Transverse colon (tissue), 4 donors: ENCODE measurements at regions not wholly inside any gene's neighbourhood (a gene's known extent, or its start where the extent isn't known, plus 50 kb on each side); places are given as distances from the start of the nearest gene placed in this dataset.

Experiments used
- DNase-seq: peaks from one replicate; pipeline ENCODE4 v3.0.0-alpha.2; 2019
- H3K27ac ChIP-seq, 4 donors: fragments of 200-600 bp; sonication (generic); 2 replicates each; pipeline ENCODE4 v1.5.1; 2016 to 2018; ENCODE audit warnings: inconsistent platforms in 4 of 4
- H3K27me3 ChIP-seq: fragments of 200-600 bp; sonication (generic); 2 replicates; pipeline ENCODE4 v1.5.1; 2017; ENCODE audit warnings: inconsistent platforms
- H3K36me3 ChIP-seq, 4 donors: fragments of 200-600 bp; sonication (generic); 2 replicates each; pipeline ENCODE4 v1.5.1; 2017 to 2019; ENCODE audit warnings: inconsistent platforms in 4 of 4
- H3K4me1 ChIP-seq, 4 donors: fragments of 200-600 bp; sonication (generic); 2 replicates each; pipeline ENCODE4 v1.5.1; 2017 to 2020; ENCODE audit warnings: inconsistent platforms in 4 of 4
- H3K4me3 ChIP-seq, 4 donors: fragments of 200-600 bp; sonication (generic); 1 replicate in 1 of 4; 2 replicates in 3 of 4; pipeline versions ENCODE4 v1.5.1 to v1.6.1; 2017 to 2019; ENCODE audit warnings: inconsistent platforms in 4 of 4
- H3K9me3 ChIP-seq, 2 donors: fragments of 200-600 bp; sonication (generic); 2 replicates each; pipeline ENCODE4 v1.5.1; 2017 to 2019; ENCODE audit warnings: inconsistent platforms in 2 of 2
- CTCF ChIP-seq, 5 experiments: fragments of 200-600 bp in 3 of 5; fragments of 450-650 bp in 2 of 5; sonication (generic) in 3 of 5; IDR thresholded peaks; 1 replicate in 2 of 5; 2 replicates in 3 of 5; pipeline ENCODE4 v1.5.1; 2016 to 2017; ENCODE audit warnings: antibody characterized with exemption in 5 of 5, inconsistent platforms in 3 of 5, mild to moderate bottlenecking in 2 of 5, moderate library complexity in 1 of 5
- EP300 ChIP-seq: sonication (generic); formaldehyde crosslinking; IDR thresholded peaks from one replicate; pipeline ENCODE4 v1.6.1; 2017; ENCODE audit warnings: antibody characterized with exemption, low read depth
- POLR2A ChIP-seq: fragments of 450-650 bp; IDR thresholded peaks from one replicate; pipeline ENCODE4 v1.6.1; 2016; ENCODE audit warnings: antibody characterized with exemption, mild to moderate bottlenecking, moderate library complexity
- POLR2AphosphoS5 ChIP-seq, 3 donors: sonication (generic); formaldehyde crosslinking; IDR thresholded peaks; one replicate each; pipeline ENCODE4 v1.6.1; 2016; ENCODE audit warnings: antibody characterized with exemption in 3 of 3
- WGBS, 2 donors: methylation state at CpG; one replicate each; pipeline ENCODE4 v1.1.5; 2018; ENCODE audit warnings: low coverage in 1 of 2; 5-methylcytosine and 5-hydroxymethylcytosine counted together
- in situ Hi-C, 4 donors: fragments of 200-750 bp; cut with MboI; loops; one replicate each; pipeline versions ENCODE4 v1.15.0 to v1.15.1; 2017; ENCODE audit warnings: low sequenced_read_pairs in 3 of 4, low pct_ligation_motif_present in 1 of 4, low pct_unique_long_range_greater_than_20kb in 1 of 4
- intact Hi-C: fragments of 100-400 bp; cut with DNase I; formaldehyde crosslinking; loops from one replicate; pipeline ENCODE4 v1.15.1; 2023; ENCODE audit warnings: low total_unique reads

GRCh38 chr14:87667659-87668058 lies 325.3 kb downstream of the GALC start:
- intact Hi-C loops = no loop called here
- Histone ChIP-seq H3K36me3 (no peaks in the 10 kb centered on the region), H3K4me3 (no peak overlapping the region), H3K4me1 (no peaks in the 10 kb centered on the region), H3K27me3 (no peaks in the 10 kb centered on the region), H3K27ac (no peak overlapping the region), H3K9me3 (no peaks in the 10 kb centered on the region)
- 90 to 100% methylated on average over 2 to 4 of the region's 4 CpGs for WGBS, 2 donors
- no peak for TF ChIP-seq CTCF (IDR thresholded peaks at IDR 0.05)
- TF ChIP-seq POLR2AphosphoS5 (IDR thresholded peaks at IDR 0.05) = no peak
- no peak for TF ChIP-seq POLR2A
- no peak for TF ChIP-seq EP300
- in situ Hi-C loops = no loop called here
- no peak for DNase-seq

- 65 to 71% methylated on average over 1 of the region's 1 CpG for WGBS, 2 donors
These were observed 336.7 kb downstream of the GALC start for GRCh38 chr14:87656315-87656714.

GRCh38 chr14:87652278-87652677 lies 340.7 kb downstream of the GALC start:
- in situ Hi-C loops (no loop called here), intact Hi-C loops (no loop called here)
- Histone ChIP-seq H3K36me3 (no peaks in the 10 kb centered on the region), H3K27me3 (no peaks in the 10 kb centered on the region), H3K4me3 (no peak overlapping the region), H3K27ac (no peak overlapping the region), H3K9me3 (peaks cover 8 to 17% of the 10 kb centered on the region in 2 donors), H3K4me1 (no peaks in the 10 kb centered on the region)
- TF ChIP-seq EP300 (no peak), CTCF (IDR thresholded peaks at IDR 0.05) (no peak), POLR2A (no peak), POLR2AphosphoS5 (IDR thresholded peaks at IDR 0.05) (no peak)
- no peak for DNase-seq
- WGBS, 2 donors = 58 to 65% methylated on average over 2 of the region's 2 CpGs

More at GRCh38 chr14:87656315-87656714, 336.7 kb downstream of the GALC start:
- DNase-seq = no peak
- H3K4me3 ChIP-seq = no peak overlapping the region
- TF ChIP-seq EP300 (no peak), POLR2A (no peak), CTCF (IDR thresholded peaks at IDR 0.05) (no peak), POLR2AphosphoS5 (IDR thresholded peaks at IDR 0.05) (no peak)
- in situ Hi-C loops = no loop called here
- no peaks in the 10 kb centered on the region for H3K4me1 ChIP-seq
- intact Hi-C loops = no loop called here
- no peaks in the 10 kb centered on the region for H3K27me3 ChIP-seq
- no peaks in the 10 kb centered on the region for H3K9me3 ChIP-seq
- H3K27ac ChIP-seq = no peak overlapping the region
- H3K36me3 ChIP-seq = no peaks in the 10 kb centered on the region

- no peak for DNase-seq
- no peaks in the 10 kb centered on the region for H3K36me3 ChIP-seq
- in situ Hi-C loops (no loop called here), intact Hi-C loops (no loop called here)
- no peak overlapping the region for H3K27ac ChIP-seq
- H3K4me1 ChIP-seq = no peaks in the 10 kb centered on the region
- no peaks in the 10 kb centered on the region for H3K27me3 ChIP-seq
- TF ChIP-seq EP300 (no peak), POLR2A (no peak), CTCF (IDR thresholded peaks at IDR 0.05) (no peak), POLR2AphosphoS5 (IDR thresholded peaks at IDR 0.05) (no peak)
- H3K4me3 ChIP-seq = no peak overlapping the region
- WGBS, 2 donors = 90 to 94% methylated on average over 3 of the region's 3 CpGs
- peaks cover 4 to 8% of the 10 kb centered on the region in 2 donors for H3K9me3 ChIP-seq
These were observed 348.3 kb downstream of the GALC start for GRCh38 chr14:87644689-87645088.
